GM21360 (cell line): ENCODE measurements at regions not wholly inside any gene's neighbourhood (a gene's known extent, or its start where the extent isn't known, plus 50 kb on each side); places are given as distances from the start of the nearest gene placed in this dataset.
"Not testable (repeated sequence)": the region's sequence is repeated elsewhere in the genome, so short reads cannot be mapped to it uniquely, and the experiment has no call there.

Experiments
- ATAC-seq: cut with Tn5 transposase; IDR thresholded peaks from one replicate; pipeline ENCODE4 v1.9.1; 2021; ENCODE audit warnings: mild to moderate bottlenecking, moderate library complexity; ENCODE audit not compliant: unreplicated experiment

GRCh38 chr22:48630433-48630754, 1197.3 kb downstream of the BRD1 start:
- ATAC-seq, result no peak

DNA sequence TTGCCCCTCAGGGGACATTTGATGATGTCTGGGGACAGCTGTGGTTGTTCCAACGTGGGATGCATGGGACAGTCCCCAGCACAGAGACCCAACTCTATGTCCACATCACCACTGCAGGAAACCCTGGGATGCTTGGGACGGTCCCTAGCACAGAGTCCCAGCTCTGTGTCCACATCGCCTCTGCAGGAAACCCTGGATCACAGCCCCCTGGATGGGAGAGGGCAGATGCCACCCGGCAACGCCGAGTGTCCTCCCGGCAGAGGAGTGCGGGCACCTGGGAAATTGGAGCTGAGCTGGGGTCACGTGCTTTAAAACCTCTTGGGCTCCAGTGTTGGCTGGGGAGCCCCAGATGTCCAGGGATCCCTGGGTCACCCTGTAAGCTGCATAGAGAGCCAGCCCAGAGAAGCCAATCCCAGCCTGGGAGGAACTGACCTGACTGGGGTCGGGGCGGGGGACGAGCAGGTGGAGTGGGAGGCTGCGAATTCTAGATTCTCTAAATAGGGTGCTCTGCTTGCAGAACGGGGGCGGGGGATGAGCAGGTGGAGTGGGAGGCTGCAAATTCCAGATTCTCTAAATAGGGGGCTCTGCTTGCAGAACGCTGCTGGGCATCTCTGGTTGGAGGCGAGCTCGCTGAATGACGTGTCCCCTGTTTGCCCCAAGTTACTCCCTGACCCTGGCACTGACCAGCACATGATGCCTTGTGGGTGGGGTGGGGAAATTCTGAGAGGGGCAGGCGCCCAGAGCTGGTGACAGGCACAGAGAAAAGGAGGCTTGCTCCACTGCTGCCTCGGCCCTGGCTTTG, 1197.8 kb downstream of the BRD1 start:
- no peak for ATAC-seq

DNA sequence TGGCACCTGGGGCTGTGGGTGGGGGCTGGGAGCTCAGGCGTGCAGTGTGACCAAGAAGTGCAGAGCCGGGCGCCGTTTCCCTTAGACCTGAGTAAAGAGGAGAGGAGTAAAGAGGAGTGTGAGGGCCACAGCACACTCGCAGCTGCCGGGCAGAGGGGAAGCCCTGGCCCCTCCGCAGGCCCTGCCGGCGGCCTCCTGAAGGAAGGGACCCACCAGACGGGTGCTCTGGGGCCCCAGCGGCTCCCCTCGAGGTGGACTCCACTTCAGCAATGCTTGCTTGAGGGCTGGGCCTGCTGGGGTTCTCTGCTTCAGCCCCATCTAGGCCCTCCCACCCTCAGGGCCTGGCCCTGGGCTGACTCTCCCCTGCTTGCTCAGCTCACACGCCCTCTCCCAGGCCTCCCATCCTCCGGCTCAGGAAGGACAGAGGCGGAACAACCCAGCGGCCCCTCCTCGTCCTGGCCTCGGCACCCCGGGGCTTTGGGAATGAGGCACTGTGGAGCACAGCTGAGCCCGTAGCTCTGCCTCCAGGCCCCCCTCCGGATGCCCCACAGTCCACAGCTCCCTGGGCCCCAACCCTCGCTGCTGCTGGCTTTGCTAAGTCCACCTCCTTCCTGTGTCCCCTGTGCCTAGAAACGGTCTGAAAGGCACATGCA, 1198.7 kb downstream of the BRD1 start:
- ATAC-seq, result no peak

DNA sequence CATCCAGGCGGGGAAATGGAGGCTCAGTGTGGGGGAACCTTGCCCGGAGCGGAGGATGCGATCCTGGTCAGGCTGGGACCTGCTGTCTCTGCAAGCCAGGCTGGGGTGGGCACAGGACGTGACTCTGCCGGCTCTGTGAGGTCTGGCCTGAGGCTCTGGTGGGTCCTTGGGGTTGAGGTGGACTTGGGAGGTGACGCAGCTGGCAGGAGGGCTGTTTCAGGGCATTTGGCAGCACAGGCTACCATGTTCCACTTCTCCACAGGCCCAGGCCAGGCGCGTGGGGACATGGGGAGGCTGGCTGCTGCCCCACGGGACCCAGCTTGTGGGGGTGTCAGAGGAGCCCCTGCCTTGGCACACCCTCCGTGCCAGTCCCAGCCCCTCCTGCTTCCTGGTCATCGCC, 1199.7 kb downstream of the BRD1 start:
- ATAC-seq, result no peak

DNA sequence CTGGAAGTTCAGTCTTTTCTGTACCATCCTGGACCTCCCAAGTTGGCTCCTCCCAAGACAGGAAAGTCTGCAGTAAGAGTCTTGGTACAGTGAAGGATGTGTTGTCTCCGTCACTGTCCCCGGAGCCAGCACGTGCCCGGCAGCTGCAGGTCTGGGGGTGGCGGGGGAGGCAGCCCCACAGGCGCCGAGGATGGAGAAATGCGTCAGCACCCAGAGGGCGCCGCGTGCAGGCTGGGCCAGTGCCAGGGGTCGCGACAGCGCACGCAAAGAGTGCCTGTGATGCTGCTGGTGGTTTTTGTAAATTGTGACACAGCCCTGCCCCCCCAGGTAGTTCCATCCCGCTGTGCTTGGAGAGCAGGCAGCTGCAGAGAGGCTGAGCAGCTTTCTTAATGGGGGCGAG, 1200.5 kb downstream of the BRD1 start:
- ATAC-seq, result no peak

DNA sequence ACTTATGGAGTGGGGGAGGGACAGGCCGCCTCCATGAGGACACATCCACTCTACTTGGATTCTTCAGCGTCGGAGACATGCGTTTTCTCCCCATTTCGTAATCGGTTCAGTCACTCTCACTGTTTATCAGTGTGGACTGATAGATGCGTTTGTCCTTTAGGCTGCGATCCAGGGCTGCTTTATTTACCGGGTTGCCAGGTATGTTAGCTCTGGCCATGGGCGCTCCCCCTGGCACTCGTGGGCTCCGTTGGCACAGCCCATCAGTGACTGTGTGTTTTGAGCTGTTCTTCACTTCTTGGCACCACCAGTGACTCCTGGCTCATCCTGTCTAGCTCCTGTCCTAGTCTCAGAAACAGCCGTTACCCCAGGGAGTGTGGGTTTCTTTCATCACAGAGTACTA, 1203.3 kb downstream of the BRD1 start:
- no peak for ATAC-seq

DNA sequence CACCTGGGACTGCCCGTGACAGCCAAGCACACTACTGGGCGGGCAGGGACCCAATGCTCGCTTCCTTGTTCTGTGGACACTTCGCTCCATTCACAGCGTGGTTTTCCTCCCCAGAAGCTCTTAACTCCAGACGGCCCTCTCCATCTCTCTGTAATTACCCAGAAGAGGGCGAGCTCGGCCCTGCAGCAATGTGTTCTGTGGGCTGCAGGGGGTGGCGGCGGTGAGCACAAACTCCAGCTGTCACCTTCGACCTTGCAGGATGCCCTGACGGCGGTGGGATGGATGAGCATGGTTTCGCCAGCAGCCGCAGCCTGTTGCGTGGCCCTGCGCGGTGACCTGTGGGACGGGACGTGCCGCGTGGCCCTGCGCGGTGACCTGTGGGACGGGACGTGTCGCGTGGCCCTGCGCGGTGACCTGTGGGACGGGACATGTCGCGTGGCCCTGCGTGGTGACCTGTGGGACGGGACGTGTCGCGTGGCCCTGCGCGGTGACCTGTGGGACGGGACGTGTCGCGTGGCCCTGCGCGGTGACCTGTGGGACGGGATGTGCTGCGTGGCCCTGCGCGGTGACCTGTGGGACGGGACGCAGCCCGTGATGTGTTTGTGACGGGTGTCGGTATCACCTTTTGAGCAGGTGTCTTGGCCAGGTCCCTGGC, 1204.7 kb downstream of the BRD1 start:
- ATAC-seq, result no peak

- no peak for ATAC-seq
These were observed 1206.6 kb downstream of the BRD1 start for GRCh38 chr22:48621085-48621484.

GRCh38 chr22:48620460-48620859, 1207.2 kb downstream of the BRD1 start:
- not testable (repeated sequence) for ATAC-seq

GRCh38 chr22:48619721-48620120, 1208.0 kb downstream of the BRD1 start:
- no peak for ATAC-seq

DNA sequence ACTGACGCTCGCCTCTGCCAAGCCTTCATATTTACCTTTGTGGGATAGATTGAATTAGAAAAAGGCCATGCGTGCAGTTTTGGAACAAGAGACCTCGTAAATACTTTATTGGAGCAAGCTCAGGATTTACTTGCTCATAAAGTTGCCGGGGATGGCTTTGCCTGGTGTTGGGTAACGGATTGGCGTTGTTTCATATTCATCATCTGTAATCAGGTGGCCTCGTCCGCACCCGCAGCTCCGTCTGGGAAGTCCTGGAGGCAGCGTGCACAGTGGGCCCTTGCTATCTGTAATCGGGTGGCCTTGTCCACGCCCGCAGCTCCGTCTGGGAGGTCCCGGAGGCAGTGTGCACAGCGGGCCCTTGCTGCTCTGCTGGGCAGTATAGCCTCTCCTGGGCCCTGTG, 1209.3 kb downstream of the BRD1 start:
- ATAC-seq, result no peak

DNA sequence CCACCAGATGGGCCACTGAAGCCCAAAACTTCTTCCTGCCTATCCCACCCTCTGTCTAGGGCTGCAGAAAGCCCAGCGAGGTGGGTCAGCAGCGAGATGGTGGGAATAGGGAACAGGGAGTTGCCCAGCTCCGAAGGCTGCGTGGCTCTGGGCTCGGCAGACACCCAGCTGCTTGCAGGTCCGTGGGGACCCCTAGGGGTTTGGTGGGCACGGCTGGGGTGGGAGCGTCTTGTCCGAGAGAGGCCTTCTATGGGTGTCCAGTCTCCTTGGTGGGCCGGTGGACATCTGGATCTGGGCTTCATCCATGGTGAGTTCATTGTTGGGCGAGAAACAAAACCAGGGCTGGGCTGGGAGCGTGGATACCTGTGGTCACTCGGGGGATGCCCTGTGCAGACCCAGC, 1211.0 kb downstream of the BRD1 start:
- no peak for ATAC-seq

DNA sequence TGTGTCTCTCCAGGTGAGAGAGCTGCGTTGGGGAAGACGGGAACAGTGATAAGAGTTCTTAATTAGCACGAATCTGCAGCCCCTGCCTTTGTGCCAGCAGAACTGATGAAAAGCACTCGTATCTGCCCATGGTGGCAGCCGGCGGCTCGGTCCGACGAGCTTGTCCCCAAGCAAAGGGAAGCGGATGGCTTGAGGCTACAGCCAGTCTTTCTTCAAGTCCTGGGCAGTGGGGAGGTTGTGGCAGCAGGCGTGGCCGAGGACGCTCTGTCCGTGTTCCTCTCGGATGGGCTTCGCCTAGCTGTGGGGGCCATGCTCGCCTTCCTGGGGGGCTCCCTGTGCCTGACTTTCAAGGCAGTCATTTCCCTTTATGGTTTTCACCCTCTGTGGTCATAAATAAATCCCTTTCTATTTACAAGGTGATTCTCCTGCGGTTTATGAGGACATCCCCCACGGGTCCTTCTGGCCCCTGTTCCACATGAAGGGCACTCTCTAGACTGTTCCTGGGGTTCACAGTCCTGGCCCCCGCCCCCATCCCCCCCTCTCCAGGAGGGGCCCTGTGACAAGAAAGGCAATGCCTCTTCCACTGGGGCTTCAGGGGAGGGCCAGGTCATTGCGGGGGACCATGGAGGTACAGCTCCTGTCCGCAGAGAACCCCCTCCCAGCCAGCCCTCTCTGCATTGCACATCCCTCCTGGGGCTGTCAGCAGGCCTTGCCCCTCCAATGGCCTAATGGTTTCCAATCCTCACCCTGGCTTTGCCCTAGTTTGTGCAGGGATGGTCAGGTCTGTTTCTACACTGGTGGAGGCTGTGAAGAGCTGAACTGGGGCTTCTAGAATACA, 1212.3 kb downstream of the BRD1 start:
- ATAC-seq, result no peak

GRCh38 chr22:48613566-48614200, 1214.0 kb downstream of the BRD1 start:
- ATAC-seq, result no peak

- no peak for ATAC-seq
These were observed 1215.3 kb downstream of the BRD1 start for GRCh38 chr22:48612077-48612995.

DNA sequence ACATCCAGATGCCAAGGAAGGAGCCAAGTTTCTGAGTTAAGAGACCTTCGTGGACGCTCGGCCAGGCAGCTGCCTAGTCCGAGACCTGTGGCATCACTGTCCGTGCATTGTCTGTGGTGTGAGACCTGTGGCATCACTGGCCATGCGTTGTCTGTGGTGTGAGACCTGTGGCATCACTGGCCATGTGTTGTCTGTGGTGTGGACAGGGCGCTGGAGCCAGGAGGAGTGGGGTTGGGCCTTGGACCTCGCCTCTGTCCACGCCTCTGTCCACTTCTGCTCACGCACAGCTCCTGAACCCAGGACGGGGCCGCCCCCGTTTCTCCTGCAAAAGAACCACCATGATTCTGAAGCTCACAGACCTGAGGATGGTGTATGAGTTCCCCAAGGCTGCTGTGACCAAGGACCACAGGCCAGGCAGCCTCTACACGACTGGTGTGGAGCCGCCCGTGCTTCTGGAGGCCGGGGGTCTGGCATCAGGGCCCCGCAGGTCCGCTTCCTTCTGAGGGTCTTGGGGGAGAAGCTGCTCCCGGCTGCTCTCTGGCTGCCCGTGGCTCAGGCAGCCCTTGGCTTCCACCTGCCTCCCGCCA, 1218.3 kb downstream of the BRD1 start:
- no peak for ATAC-seq

DNA sequence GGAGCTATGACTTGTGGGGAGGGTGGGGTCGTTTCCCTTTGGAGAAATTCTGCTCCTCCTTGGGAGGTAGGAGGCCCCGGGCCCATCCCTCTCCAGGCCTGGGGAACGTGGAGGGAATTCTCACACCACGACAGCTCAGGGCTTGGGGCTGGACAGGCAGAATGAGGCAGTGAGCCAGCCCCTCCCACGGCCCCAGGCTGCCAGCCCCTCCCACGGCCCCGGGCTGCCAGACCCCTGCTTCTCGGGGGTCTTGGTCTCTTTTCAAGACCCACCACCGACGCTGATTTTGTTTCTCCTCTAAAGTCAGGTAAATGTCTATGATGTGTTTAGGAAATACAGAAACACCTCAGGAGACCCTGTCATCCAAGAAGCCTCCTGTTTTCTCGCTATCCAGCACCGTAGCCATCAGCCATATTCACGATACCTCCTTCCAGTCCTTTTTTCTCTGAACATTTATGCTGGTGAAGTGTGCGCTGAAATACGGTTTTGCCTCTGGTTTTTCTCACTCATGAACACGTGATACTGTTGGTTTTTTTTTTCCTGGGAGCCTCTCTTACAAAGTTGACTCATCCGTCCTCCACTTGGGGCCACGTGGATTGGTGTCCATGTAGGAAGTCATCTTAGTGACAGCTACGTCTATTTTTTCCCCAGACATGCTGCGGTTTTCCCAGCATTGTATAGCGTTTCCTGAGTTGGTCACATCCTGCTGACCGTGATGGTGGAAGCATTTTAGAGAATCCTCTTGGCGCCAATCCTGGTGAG, 1219.6 kb downstream of the BRD1 start:
- no peak for ATAC-seq

DNA sequence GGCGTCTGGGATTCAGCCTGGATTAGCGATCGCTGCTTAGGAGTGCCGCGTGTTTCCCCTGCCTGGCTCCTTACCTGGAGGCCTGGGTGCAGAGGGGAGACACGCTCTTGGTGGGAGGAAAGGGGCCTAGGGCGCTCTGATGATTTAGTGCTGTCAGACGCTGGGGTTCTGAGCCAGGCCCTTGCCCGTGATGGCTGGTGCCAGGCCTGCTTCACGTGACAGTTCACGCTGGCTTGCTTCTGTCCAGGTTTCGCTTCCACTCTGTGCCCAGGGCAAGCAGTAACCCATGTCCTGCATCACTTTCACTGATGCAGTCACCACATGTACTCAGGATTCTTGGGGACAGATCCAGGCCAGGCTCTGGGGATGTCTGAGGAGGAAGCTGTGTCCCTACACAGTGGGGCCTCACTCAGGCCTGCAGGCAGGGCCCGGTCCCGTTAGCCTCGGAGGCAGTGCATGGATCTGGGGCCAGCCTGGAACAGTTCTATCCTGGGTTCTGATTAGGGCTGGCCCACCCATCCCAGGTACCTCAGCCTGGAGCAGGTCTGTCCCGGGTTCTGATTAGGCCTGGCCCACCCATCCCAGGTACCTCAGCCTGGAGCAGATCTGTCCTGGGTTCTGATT, 1220.9 kb downstream of the BRD1 start:
- ATAC-seq, result no peak
